ENCODE measurements at regions not wholly inside any gene's neighbourhood (a gene's known extent, or its start where the extent isn't known, plus 50 kb on each side); places are given as distances from the start of the nearest gene placed in this dataset.

DNA sequence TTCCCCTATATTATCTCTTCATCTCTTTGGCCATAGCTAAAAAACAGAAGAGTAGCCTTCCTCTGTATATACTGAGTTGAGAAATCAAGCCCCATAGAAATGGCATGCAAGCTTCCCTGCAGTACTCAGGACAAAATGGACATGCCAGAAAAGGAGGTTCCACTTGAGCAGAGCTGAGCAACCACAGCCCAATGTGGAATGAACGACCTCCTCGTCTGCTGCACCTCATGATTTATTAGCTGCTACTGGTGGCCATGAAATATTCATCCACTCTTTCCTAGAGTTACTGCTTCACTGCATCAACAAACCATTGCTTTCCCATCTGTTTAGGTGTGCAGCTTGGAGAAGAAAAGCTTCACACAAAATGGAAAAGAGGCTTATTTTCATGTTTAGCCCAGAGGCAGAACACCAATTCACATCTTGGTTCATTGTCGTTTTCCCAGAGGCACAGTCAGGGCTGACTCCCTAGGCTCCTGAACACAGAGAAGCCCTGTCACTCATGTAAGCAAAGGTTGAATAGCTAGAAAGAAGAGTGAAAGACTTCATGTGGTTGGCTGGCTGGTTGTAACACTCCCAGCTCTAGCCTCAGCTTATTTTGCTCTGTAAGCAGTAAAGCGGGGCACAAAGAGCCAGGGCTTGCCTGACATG lies 148.0 kb downstream of the TSEN15 start:
- TF ChIP-seq CTCF (IDR thresholded peaks at IDR 0.05; ENCODE audit: poor library complexity, severe bottlenecking) (no peak), RAD21 (conservative IDR thresholded peaks at IDR 0.05) (no peak), POLR2AphosphoS5 (IDR thresholded peaks at IDR 0.05) (no peak), EZH2 (IDR thresholded peaks at IDR 0.05; ENCODE audit: borderline replicate concordance, insufficient read depth, low read length, poor library complexity, severe bottlenecking) (no peak), SMC3 (conservative IDR thresholded peaks at IDR 0.05; ENCODE audit: poor library complexity) (no peak), MXI1 (conservative IDR thresholded peaks at IDR 0.05; ENCODE audit: poor library complexity, severe bottlenecking) (no peak), EP300 (conservative IDR thresholded peaks at IDR 0.05; ENCODE audit: poor library complexity, severe bottlenecking) (peak; percentile 26), TAF1 (IDR thresholded peaks at IDR 0.05; ENCODE audit: low read depth) (no peak)
- TF ChIP-seq, protein P1, sequence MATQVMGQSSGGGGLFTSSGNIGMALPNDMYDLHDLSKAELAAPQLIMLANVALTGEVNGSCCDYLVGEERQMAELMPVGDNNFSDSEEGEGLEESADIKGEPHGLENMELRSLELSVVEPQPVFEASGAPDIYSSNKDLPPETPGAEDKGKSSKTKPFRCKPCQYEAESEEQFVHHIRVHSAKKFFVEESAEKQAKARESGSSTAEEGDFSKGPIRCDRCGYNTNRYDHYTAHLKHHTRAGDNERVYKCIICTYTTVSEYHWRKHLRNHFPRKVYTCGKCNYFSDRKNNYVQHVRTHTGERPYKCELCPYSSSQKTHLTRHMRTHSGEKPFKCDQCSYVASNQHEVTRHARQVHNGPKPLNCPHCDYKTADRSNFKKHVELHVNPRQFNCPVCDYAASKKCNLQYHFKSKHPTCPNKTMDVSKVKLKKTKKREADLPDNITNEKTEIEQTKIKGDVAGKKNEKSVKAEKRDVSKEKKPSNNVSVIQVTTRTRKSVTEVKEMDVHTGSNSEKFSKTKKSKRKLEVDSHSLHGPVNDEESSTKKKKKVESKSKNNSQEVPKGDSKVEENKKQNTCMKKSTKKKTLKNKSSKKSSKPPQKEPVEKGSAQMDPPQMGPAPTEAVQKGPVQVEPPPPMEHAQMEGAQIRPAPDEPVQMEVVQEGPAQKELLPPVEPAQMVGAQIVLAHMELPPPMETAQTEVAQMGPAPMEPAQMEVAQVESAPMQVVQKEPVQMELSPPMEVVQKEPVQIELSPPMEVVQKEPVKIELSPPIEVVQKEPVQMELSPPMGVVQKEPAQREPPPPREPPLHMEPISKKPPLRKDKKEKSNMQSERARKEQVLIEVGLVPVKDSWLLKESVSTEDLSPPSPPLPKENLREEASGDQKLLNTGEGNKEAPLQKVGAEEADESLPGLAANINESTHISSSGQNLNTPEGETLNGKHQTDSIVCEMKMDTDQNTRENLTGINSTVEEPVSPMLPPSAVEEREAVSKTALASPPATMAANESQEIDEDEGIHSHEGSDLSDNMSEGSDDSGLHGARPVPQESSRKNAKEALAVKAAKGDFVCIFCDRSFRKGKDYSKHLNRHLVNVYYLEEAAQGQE (IDR thresholded peaks at IDR 0.05; ENCODE audit: borderline replicate concordance) = no peak

Data from neural cell (in vitro differentiated cells).